Lung (tissue), 11 donors: ENCODE measurements at regions not wholly inside any gene's neighbourhood (a gene's known extent, or its start where the extent isn't known, plus 50 kb on each side); places are given as distances from the start of the nearest gene placed in this dataset.

Source experiments
- ATAC-seq: fragments of 200-7000 bp; cut with Tn5 transposase; one replicate; pipeline ENCODE4 v1.9.1; 2020; ENCODE audit warnings: moderate number of reproducible peaks; ENCODE audit not compliant: insufficient read depth, low FRiP score
- DNase-seq, 3 donors: peaks; one replicate each; pipeline ENCODE4 v3.0.0-alpha.2; 2013 to 2017
- H3K27ac ChIP-seq, 2 donors: one replicate each; pipeline ENCODE4 v1.5.1; 2013; ENCODE audit warnings: mild to moderate bottlenecking in 2 of 2, moderate library complexity in 2 of 2, control low read depth in 1 of 2, inconsistent platforms in 1 of 2, low read depth in 1 of 2, low read length in 1 of 2
- H3K27me3 ChIP-seq, 3 donors: one replicate each; pipeline ENCODE4 v1.5.1; 2013; ENCODE audit warnings: low read length in 2 of 3; ENCODE audit not compliant: control insufficient read depth in 3 of 3, insufficient read depth in 3 of 3
- H3K36me3 ChIP-seq, 4 donors: one replicate each; pipeline ENCODE4 v1.5.1; 2013; ENCODE audit warnings: low read length in 4 of 4, mild to moderate bottlenecking in 1 of 4, moderate library complexity in 1 of 4; ENCODE audit not compliant: control insufficient read depth in 4 of 4, insufficient read depth in 4 of 4
- H3K4me1 ChIP-seq, 5 donors: one replicate each; pipeline ENCODE4 v1.5.1; 2013; ENCODE audit warnings: low read length in 5 of 5, mild to moderate bottlenecking in 2 of 5, moderate library complexity in 1 of 5; ENCODE audit not compliant: control insufficient read depth in 5 of 5, insufficient read depth in 5 of 5
- H3K4me3 ChIP-seq: one replicate; pipeline ENCODE4 v1.5.1; 2013; ENCODE audit warnings: mild to moderate bottlenecking, control low read depth, moderate library complexity
- H3K9ac ChIP-seq, 2 donors: one replicate each; pipeline ENCODE4 v1.5.1; 2013; ENCODE audit warnings: low read length in 2 of 2, control low read depth in 1 of 2; ENCODE audit not compliant: insufficient read depth in 1 of 2
- H3K9me3 ChIP-seq, 4 donors: one replicate each; pipeline ENCODE4 v1.5.1; 2013; ENCODE audit warnings: low read length in 3 of 4, mild to moderate bottlenecking in 1 of 4, moderate library complexity in 1 of 4; ENCODE audit not compliant: control insufficient read depth in 4 of 4, insufficient read depth in 3 of 4
- WGBS, 2 donors: extraction: QIAGEN DNeasy Blood & Tissue Kit; methylation state at CpG; one replicate each; pipeline ENCODE4 v1.1.7; 2013; 5-methylcytosine and 5-hydroxymethylcytosine counted together
- TF ChIP-seq, protein P1 (sequence below): IDR thresholded peaks from 2 replicates; pipeline ENCODE4 v1.5.1; 2012; ENCODE audit warnings: mild to moderate bottlenecking; ENCODE audit errors: control extremely low read depth, extremely low read depth
- donor health status: control.
- donor health status: control.
- donor health status: Bipolar disorder and iron deficiency.
- donor health status: healthy.
- donor health status: DM: yes; HTN: yes; CAD: no.

GRCh38 chr7:148540041-148540738 is 50.4 kb upstream of the C7orf33 start:
- Histone ChIP-seq H3K9me3 (no peaks in the 10 kb centered on the region), H3K4me3 (no peak overlapping the region), H3K9ac (no peak overlapping the region), H3K27ac (no peak overlapping the region), H3K36me3 (no peaks in the 10 kb centered on the region), H3K27me3 (peaks cover 0 to 4% (median 0%) of the 10 kb centered on the region in 3 donors), H3K4me1 (peaks cover 0 to 1% (median 0%) of the 10 kb centered on the region in 5 donors)
- ATAC-seq (no peak), DNase-seq (peak in 2 of 3 donors; percentile 21 to 30)
- WGBS, 2 donors, result 74 to 85% methylated on average over 11 of the region's 11 CpGs
- TF ChIP-seq, protein P1, sequence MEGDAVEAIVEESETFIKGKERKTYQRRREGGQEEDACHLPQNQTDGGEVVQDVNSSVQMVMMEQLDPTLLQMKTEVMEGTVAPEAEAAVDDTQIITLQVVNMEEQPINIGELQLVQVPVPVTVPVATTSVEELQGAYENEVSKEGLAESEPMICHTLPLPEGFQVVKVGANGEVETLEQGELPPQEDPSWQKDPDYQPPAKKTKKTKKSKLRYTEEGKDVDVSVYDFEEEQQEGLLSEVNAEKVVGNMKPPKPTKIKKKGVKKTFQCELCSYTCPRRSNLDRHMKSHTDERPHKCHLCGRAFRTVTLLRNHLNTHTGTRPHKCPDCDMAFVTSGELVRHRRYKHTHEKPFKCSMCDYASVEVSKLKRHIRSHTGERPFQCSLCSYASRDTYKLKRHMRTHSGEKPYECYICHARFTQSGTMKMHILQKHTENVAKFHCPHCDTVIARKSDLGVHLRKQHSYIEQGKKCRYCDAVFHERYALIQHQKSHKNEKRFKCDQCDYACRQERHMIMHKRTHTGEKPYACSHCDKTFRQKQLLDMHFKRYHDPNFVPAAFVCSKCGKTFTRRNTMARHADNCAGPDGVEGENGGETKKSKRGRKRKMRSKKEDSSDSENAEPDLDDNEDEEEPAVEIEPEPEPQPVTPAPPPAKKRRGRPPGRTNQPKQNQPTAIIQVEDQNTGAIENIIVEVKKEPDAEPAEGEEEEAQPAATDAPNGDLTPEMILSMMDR, result no peak
